Panc1 (cell line): ENCODE measurements at regions not wholly inside any gene's neighbourhood (a gene's known extent, or its start where the extent isn't known, plus 50 kb on each side); places are given as distances from the start of the nearest gene placed in this dataset.

Experiments used
- ATAC-seq: fragments of 200-7000 bp; cut with Tn5 transposase; 2 replicates; pipeline ENCODE4 v1.9.1; 2020; ENCODE audit warnings: mild to moderate bottlenecking, moderate library complexity
- BruUV-seq: library from RNA; stranded (reverse); fragments of 400-500 nt; replicated peaks from 2 replicates; lab custom pipeline; 2021; lab: Mats Ljungman, UMichigan
- CTCF ChIA-PET: fragments of 300-600 bp; sonication (Branson Sonifier 250); formaldehyde crosslinking; loops from one replicate; lab custom pipeline; 2022; ENCODE audit warnings: antibody characterized with exemption; lab: Charles Lee
- POLR2A ChIA-PET: fragments of 300-600 bp; sonication (Branson Sonifier 250); formaldehyde crosslinking; loops from one replicate; lab custom pipeline; 2022; ENCODE audit warnings: antibody characterized with exemption; lab: Charles Lee
- DNase-seq: peaks from one replicate; pipeline ENCODE4 v3.0.0-alpha.2; 2010; ENCODE audit warnings: low read depth, low spot score
- H3K27ac ChIP-seq: 2 replicates; pipeline ENCODE4 v1.5.1; 2011; ENCODE audit warnings: mild to moderate bottlenecking, low read length, inconsistent platforms
- H3K27me3 ChIP-seq: fragments of 200-500 bp; sonication (Bioruptor generic); 2 replicates; pipeline ENCODE4 v1.6.0; 2014; ENCODE audit warnings: low read length, inconsistent platforms; ENCODE audit not compliant: control insufficient read depth, insufficient read depth
- H3K36me3 ChIP-seq: fragments of 200-500 bp; sonication (Bioruptor generic); 2 replicates; pipeline ENCODE4 v1.5.1; 2014; ENCODE audit warnings: inconsistent platforms, mild to moderate bottlenecking, low read length, moderate library complexity; ENCODE audit not compliant: control insufficient read depth, insufficient read depth
- H3K4me1 ChIP-seq: 2 replicates; pipeline ENCODE4 v1.5.1; 2011; ENCODE audit warnings: inconsistent platforms, mild to moderate bottlenecking, low read length, moderate library complexity; ENCODE audit not compliant: control insufficient read depth, insufficient read depth
- H3K4me3 ChIP-seq, 2 experiments: 2 replicates each; pipeline ENCODE4 v1.5.1; 2011 to 2012; ENCODE audit warnings: low read depth in 2 of 2, low read length in 2 of 2, mild to moderate bottlenecking in 2 of 2, inconsistent platforms in 1 of 2, moderate library complexity in 1 of 2
- H3K9me3 ChIP-seq: fragments of 200-500 bp; sonication (Bioruptor generic); 2 replicates; pipeline ENCODE4 v1.5.1; 2014; ENCODE audit warnings: low read depth, mild to moderate bottlenecking, inconsistent platforms, low read length, moderate library complexity; ENCODE audit not compliant: control insufficient read depth, insufficient read depth
- CTCF ChIP-seq: fragments of 450-650 bp; IDR thresholded peaks from 2 replicates; pipeline ENCODE4 v1.5.1; 2017; ENCODE audit warnings: mild to moderate bottlenecking
- POLR2AphosphoS5 ChIP-seq: IDR thresholded peaks from 2 replicates; pipeline ENCODE4 v1.6.1; 2012; ENCODE audit warnings: mild to moderate bottlenecking, low read depth, low read length, moderate library complexity
- REST ChIP-seq, 2 experiments: IDR thresholded peaks; 2 replicates each; pipeline ENCODE4 v1.6.1; 2011 to 2012; ENCODE audit warnings: low read depth in 2 of 2, control low read depth in 1 of 2, low read length in 1 of 2, mild to moderate bottlenecking in 1 of 2, moderate library complexity in 1 of 2; ENCODE audit not compliant: insufficient read depth in 1 of 2
- SIN3A ChIP-seq: IDR thresholded peaks from 2 replicates; pipeline ENCODE4 v1.6.1; 2012; ENCODE audit warnings: low read depth, mild to moderate bottlenecking, low read length, moderate library complexity, borderline replicate concordance; ENCODE audit not compliant: insufficient read depth
- TCF7L2 ChIP-seq: IDR thresholded peaks from 2 replicates; pipeline ENCODE4 v1.6.1; 2011; ENCODE audit warnings: mild to moderate bottlenecking, low read depth, low read length, inconsistent platforms
- in situ Hi-C: cut with HindIII; loops from 2 replicates; pipeline ENCODE4 v1.10.0; 2016; ENCODE audit warnings: low sequenced_read_pairs, low pct_unique_long_range_greater_than_20kb
- intact Hi-C: fragments of 100-400 bp; cut with micrococcal nuclease; formaldehyde crosslinking; loops from one replicate; pipeline ENCODE4 v1.10.0; 2022; ENCODE audit not compliant: unreplicated experiment

GRCh38 chr17:31698751-31699150 lies 160.3 kb downstream of the COPRS start:
- BruUV-seq: no TSS peak
- ChIA-PET CTCF (no interaction called here), POLR2A (no interaction called here)
- ATAC-seq: no peak
- Histone ChIP-seq H3K27ac (no peak overlapping the region), H3K9me3 (no peaks in the 10 kb centered on the region), H3K36me3 (no peaks in the 10 kb centered on the region), H3K4me3 (no peak overlapping the region), H3K27me3 (no peaks in the 10 kb centered on the region), H3K4me1 (0 out of 2 replicates have a peak, but pooled peaks cover 3% of the 10 kb centered on the region)
- TF ChIP-seq CTCF (no peak), REST (IDR thresholded peaks at IDR 0.05; ENCODE audit: insufficient read depth in 1 of 2, low read depth in 2 of 2, low read length in 1 of 2) (no peak), POLR2AphosphoS5 (no peak), SIN3A (no peak), TCF7L2 (no peak)
- DNase-seq: no peak
- intact Hi-C loops: no loop called here
- in situ Hi-C loops: no loop called here

DNA sequence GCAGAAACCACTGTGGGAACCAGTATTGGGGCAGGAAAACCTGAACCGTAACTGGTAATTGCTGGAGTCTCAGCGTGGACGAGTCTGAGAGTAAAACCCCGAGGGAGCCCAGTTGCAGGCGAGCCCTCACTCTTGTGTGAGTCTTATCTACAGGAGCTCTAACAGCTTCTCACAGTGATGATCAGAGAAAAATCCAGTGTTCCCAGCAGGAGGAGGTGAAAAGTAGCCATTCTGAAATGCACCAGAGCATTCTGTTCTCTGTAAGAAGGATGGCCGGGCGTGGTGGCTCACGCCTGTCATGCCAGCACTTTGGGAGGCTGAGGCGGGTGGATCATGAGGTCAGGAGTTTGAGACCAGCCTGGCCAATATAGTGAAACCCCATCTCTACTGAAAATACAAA lies 161.2 kb downstream of the COPRS start:
- ATAC-seq: no peak
- DNase-seq: no peak
- intact Hi-C loops: no loop called here
- Histone ChIP-seq H3K9me3 (no peaks in the 10 kb centered on the region), H3K27ac (no peak overlapping the region), H3K4me3 (no peak overlapping the region), H3K27me3 (no peaks in the 10 kb centered on the region), H3K36me3 (no peaks in the 10 kb centered on the region), H3K4me1 (0 out of 2 replicates have a peak, but pooled peaks cover 3% of the 10 kb centered on the region)
- TF ChIP-seq SIN3A (no peak), POLR2AphosphoS5 (no peak), REST (IDR thresholded peaks at IDR 0.05; ENCODE audit: insufficient read depth in 1 of 2, low read depth in 2 of 2, low read length in 1 of 2) (no peak), CTCF (no peak)
- ChIA-PET CTCF (interaction anchor here (0.7 kb wide), 1 partner anchor 124 kb away, joined by 3 read pairs; no protein-coding TSS in a partner anchor), POLR2A (no interaction called here)
- in situ Hi-C loops: no loop called here
- BruUV-seq: no TSS peak
